Right lobe of liver (tissue), 4 donors: ENCODE measurements at regions not wholly inside any gene's neighbourhood (a gene's known extent, or its start where the extent isn't known, plus 50 kb on each side); places are given as distances from the start of the nearest gene placed in this dataset.

Experiments
- POLR2A ChIP-seq: fragments of 450-650 bp; IDR thresholded peaks from one replicate; pipeline ENCODE4 v1.6.1; 2017; ENCODE audit warnings: antibody characterized with exemption, mild to moderate bottlenecking
- TF ChIP-seq, protein P1 (sequence below), 4 donors: fragments of 200-600 bp in 3 of 4; fragments of 450-650 bp in 1 of 4; IDR thresholded peaks; one replicate each; pipeline versions ENCODE4 v1.5.1 to v1.8.0; 2016 to 2022; ENCODE audit warnings: antibody characterized with exemption in 4 of 4, mild to moderate bottlenecking in 2 of 4
- donor health status: DM: no; HTN: no; CAD: no.
- donor health status: DM: no; HTN: no; CAD: no.
- donor health status: DM: no; HTN: yes; CAD: no.

DNA sequence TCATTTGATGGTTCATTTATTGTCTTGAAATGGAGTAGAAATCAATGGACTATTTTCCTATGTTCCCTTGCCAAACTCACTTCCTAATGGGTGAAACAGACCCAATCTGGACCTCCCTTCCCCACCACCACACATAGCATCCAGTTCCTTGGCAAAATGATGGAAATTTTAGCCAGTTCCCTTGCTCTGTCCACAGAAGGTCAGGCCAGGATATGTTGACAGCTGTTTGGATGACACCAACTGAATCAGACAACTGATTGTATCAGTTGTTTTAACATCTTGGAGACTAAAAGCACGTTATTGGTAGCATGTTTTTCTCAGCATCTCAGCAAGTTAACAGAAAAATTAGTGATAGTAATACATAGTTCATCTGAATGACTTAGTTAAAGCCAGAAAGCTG is 534.8 kb downstream of the PSAT1 start:
- TF ChIP-seq, protein P1, sequence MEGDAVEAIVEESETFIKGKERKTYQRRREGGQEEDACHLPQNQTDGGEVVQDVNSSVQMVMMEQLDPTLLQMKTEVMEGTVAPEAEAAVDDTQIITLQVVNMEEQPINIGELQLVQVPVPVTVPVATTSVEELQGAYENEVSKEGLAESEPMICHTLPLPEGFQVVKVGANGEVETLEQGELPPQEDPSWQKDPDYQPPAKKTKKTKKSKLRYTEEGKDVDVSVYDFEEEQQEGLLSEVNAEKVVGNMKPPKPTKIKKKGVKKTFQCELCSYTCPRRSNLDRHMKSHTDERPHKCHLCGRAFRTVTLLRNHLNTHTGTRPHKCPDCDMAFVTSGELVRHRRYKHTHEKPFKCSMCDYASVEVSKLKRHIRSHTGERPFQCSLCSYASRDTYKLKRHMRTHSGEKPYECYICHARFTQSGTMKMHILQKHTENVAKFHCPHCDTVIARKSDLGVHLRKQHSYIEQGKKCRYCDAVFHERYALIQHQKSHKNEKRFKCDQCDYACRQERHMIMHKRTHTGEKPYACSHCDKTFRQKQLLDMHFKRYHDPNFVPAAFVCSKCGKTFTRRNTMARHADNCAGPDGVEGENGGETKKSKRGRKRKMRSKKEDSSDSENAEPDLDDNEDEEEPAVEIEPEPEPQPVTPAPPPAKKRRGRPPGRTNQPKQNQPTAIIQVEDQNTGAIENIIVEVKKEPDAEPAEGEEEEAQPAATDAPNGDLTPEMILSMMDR (IDR thresholded peaks at IDR 0.05) = no peak
- TF ChIP-seq POLR2A = no peak
